ENCODE measurements at regions not wholly inside any gene's neighbourhood (a gene's known extent, or its start where the extent isn't known, plus 50 kb on each side); places are given as distances from the start of the nearest gene placed in this dataset.

GRCh38 chr21:39051588-39051949 is 131.7 kb downstream of the PSMG1 start:
- no peak for DNase-seq

GRCh38 chr21:39050841-39051587 is 132.2 kb downstream of the PSMG1 start:
- no peak for DNase-seq

GRCh38 chr21:39048574-39048973 is 134.7 kb downstream of the PSMG1 start:
- no peak for DNase-seq

- no peak for DNase-seq
Measured at GRCh38 chr21:39048064-39048463, 135.2 kb downstream of the PSMG1 start.

- DNase-seq = no peak
Measured at GRCh38 chr21:39047046-39047445, 136.2 kb downstream of the PSMG1 start.

- DNase-seq = no peak
Measured at GRCh38 chr21:39046236-39046916, 136.9 kb downstream of the PSMG1 start.

- DNase-seq = no peak
Measured at GRCh38 chr21:39041816-39042215, 141.4 kb downstream of the PSMG1 start.

GRCh38 chr21:39040494-39041110 is 142.6 kb downstream of the PSMG1 start:
- DNase-seq = no peak

GRCh38 chr21:39037807-39038405 is 145.3 kb downstream of the PSMG1 start:
- DNase-seq = no peak

GRCh38 chr21:39036581-39036980 is 146.7 kb downstream of the PSMG1 start:
- no peak for DNase-seq

GRCh38 chr21:39034590-39035536 is 148.4 kb downstream of the PSMG1 start:
- DNase-seq = no peak

- DNase-seq = peak; percentile 76
Measured at GRCh38 chr21:39033878-39034589, 149.2 kb downstream of the PSMG1 start.

GRCh38 chr21:39029900-39030884 is 153.1 kb downstream of the PSMG1 start:
- no peak for DNase-seq

GRCh38 chr21:39029086-39029755 is 154.0 kb downstream of the PSMG1 start:
- no peak for DNase-seq

GRCh38 chr21:39025198-39025597 is 158.1 kb downstream of the PSMG1 start:
- no peak for DNase-seq

GRCh38 chr21:39024538-39024937 is 158.7 kb downstream of the PSMG1 start:
- no peak for DNase-seq

- peak; percentile 29 for DNase-seq
Measured at GRCh38 chr21:39022863-39023693, 160.2 kb downstream of the PSMG1 start.

GRCh38 chr21:39022466-39022862 is 160.8 kb downstream of the PSMG1 start:
- DNase-seq = no peak

GRCh38 chr21:39022035-39022434 is 161.2 kb downstream of the PSMG1 start:
- DNase-seq = no peak

Data from NCI-H774 (cell line).